ENCODE measurements at regions not wholly inside any gene's neighbourhood (a gene's known extent, or its start where the extent isn't known, plus 50 kb on each side); places are given as distances from the start of the nearest gene placed in this dataset.
A peak's percentile ranks its signal among the peaks of the same experiment; 100 is the strongest.

DNA sequence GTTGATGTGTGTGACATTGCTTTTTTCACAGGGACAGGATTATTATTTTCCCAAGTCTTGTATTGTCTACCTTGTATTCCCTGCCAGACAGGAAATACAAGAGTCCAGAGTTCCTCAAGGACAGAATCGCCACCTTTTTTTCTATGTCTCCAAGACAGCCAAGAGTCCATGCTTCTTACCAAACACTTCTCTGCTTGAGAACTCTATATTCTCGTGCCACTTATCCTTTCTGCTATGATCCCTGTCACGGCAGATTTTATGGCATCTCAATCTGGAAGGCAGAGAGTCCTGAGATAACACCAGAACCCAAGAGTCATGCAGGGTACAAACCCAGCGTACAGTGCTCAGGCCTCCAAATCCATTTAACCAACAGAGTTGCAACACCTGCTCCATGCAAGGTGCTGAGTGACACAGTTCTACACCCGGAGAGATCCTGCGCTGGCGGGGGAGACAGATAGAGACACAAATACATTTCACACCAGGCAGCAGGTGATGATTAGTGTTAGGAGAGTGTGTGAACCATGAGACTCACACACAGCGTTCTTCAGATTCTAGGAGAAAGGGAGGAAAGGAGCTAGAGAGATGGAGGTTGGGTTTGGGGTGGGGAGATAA, 107.6 kb downstream of the NAV1 start (continued):
- TF ChIP-seq YY1 (IDR thresholded peaks at IDR 0.05; ENCODE audit: low read depth): no peak
- TF ChIP-seq, protein P1, sequence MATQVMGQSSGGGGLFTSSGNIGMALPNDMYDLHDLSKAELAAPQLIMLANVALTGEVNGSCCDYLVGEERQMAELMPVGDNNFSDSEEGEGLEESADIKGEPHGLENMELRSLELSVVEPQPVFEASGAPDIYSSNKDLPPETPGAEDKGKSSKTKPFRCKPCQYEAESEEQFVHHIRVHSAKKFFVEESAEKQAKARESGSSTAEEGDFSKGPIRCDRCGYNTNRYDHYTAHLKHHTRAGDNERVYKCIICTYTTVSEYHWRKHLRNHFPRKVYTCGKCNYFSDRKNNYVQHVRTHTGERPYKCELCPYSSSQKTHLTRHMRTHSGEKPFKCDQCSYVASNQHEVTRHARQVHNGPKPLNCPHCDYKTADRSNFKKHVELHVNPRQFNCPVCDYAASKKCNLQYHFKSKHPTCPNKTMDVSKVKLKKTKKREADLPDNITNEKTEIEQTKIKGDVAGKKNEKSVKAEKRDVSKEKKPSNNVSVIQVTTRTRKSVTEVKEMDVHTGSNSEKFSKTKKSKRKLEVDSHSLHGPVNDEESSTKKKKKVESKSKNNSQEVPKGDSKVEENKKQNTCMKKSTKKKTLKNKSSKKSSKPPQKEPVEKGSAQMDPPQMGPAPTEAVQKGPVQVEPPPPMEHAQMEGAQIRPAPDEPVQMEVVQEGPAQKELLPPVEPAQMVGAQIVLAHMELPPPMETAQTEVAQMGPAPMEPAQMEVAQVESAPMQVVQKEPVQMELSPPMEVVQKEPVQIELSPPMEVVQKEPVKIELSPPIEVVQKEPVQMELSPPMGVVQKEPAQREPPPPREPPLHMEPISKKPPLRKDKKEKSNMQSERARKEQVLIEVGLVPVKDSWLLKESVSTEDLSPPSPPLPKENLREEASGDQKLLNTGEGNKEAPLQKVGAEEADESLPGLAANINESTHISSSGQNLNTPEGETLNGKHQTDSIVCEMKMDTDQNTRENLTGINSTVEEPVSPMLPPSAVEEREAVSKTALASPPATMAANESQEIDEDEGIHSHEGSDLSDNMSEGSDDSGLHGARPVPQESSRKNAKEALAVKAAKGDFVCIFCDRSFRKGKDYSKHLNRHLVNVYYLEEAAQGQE (IDR thresholded peaks at IDR 0.05; ENCODE audit: low read depth, low read length): no peak
- no peak for TF ChIP-seq FOXJ3 (CRISPR knock-in tag; IDR thresholded peaks at IDR 0.05)
- TF ChIP-seq RAD21 (IDR thresholded peaks at IDR 0.05; ENCODE audit: low read length): no peak

DNA sequence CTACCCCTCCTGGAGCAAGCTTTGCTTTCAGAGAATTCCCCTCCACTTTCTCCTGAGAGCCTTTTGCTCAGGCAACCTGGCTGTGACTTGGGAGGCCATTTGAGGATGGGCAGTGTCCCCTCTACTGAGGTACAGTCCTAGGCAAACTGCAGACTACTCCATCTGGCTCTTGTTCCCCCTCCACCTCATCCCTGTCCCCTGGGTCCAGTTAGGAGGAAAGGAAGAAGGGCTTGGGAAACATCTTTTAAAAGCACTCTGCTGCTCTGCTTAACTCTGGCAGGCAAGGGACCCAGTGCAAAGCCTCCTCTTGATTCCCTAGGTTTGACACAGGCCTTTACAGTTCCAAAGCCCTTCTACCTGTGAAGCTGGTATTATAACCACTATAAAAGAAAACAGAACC, 108.2 kb downstream of the NAV1 start:
- Histone ChIP-seq H2AFZ (ENCODE audit: low read depth) (no peak overlapping the region), H3K4me1 (ENCODE audit: control insufficient read depth in 1 of 2, insufficient read depth in 2 of 2, low read depth in 1 of 2, low read length in 1 of 2) (peaks cover 28 to 39% of the 10 kb centered on the region in 2 experiments; a peak in 3 of 4 replicates), H3K4me2 (peak overlapping the region; percentile 92), H3K27me3 (ENCODE audit: insufficient read depth) (no peaks in the 10 kb centered on the region), H3K36me3 (replicated peaks in 1 of 2; ENCODE audit: control insufficient read depth in 1 of 2, insufficient read depth in 2 of 2, low read length in 1 of 2) (peaks cover 10 to 32% of the 10 kb centered on the region in 2 experiments), H3F3A (replicated peaks; ENCODE audit: insufficient read depth) (peaks cover 39% of the 10 kb centered on the region), H3K9me3 (no peaks in the 10 kb centered on the region), H3K27ac (ENCODE audit: low read depth in 2 of 2, low read length in 1 of 2) (peak overlapping the region in 1 of 2 experiments; percentile 58; a peak in 2 of 4 replicates), H3K79me2 (ENCODE audit: insufficient read depth) (peaks cover 76% of the 10 kb centered on the region), H3K4me3 (ENCODE audit: low read depth in 2 of 2, low read length in 1 of 2) (no peak overlapping the region), H4K20me1 (ENCODE audit: insufficient read depth) (peaks cover 37% of the 10 kb centered on the region), H3K9ac (no peak overlapping the region; the same call in 1 of the 2 replicates), H3K9me2 (no peaks in the 10 kb centered on the region)
- CTCF ChIA-PET: interaction anchor here (0.7 to 6.6 kb wide), 5 partner anchors 15 to 88 kb away, joined by 3 to 75 read pairs (median 3); no protein-coding TSS in a partner anchor
- no peak for DNase-seq
- POLR2A ChIA-PET: no interaction called here
- TF ChIP-seq RXRA (IDR thresholded peaks at IDR 0.05; ENCODE audit: borderline replicate concordance, low read depth) (no peak), RFX5 (IDR thresholded peaks at IDR 0.05; ENCODE audit: low read length) (no peak), FOXJ3 (CRISPR knock-in tag; IDR thresholded peaks at IDR 0.05) (no peak), ELF1 (IDR thresholded peaks at IDR 0.05) (no peak), TAF1 (IDR thresholded peaks at IDR 0.05; ENCODE audit: borderline replicate concordance, low read depth, low read length) (no peak), YY1 (IDR thresholded peaks at IDR 0.05; ENCODE audit: low read depth) (no peak), EP300 (IDR thresholded peaks at IDR 0.05; ENCODE audit: borderline replicate concordance in 1 of 2, low read depth in 1 of 2, low read length in 1 of 2) (no peak), RAD21 (IDR thresholded peaks at IDR 0.05; ENCODE audit: low read length) (no peak), NRF1 (IDR thresholded peaks at IDR 0.05; ENCODE audit: low read depth, low read length) (no peak)
- TF ChIP-seq, protein P2, sequence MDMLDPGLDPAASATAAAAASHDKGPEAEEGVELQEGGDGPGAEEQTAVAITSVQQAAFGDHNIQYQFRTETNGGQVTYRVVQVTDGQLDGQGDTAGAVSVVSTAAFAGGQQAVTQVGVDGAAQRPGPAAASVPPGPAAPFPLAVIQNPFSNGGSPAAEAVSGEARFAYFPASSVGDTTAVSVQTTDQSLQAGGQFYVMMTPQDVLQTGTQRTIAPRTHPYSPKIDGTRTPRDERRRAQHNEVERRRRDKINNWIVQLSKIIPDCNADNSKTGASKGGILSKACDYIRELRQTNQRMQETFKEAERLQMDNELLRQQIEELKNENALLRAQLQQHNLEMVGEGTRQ (IDR thresholded peaks at IDR 0.05; ENCODE audit: borderline replicate concordance, low read depth, low read length): no peak
- TF ChIP-seq, protein P3, sequence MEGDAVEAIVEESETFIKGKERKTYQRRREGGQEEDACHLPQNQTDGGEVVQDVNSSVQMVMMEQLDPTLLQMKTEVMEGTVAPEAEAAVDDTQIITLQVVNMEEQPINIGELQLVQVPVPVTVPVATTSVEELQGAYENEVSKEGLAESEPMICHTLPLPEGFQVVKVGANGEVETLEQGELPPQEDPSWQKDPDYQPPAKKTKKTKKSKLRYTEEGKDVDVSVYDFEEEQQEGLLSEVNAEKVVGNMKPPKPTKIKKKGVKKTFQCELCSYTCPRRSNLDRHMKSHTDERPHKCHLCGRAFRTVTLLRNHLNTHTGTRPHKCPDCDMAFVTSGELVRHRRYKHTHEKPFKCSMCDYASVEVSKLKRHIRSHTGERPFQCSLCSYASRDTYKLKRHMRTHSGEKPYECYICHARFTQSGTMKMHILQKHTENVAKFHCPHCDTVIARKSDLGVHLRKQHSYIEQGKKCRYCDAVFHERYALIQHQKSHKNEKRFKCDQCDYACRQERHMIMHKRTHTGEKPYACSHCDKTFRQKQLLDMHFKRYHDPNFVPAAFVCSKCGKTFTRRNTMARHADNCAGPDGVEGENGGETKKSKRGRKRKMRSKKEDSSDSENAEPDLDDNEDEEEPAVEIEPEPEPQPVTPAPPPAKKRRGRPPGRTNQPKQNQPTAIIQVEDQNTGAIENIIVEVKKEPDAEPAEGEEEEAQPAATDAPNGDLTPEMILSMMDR (IDR thresholded peaks at IDR 0.05): no peak
- TF ChIP-seq, protein P4, sequence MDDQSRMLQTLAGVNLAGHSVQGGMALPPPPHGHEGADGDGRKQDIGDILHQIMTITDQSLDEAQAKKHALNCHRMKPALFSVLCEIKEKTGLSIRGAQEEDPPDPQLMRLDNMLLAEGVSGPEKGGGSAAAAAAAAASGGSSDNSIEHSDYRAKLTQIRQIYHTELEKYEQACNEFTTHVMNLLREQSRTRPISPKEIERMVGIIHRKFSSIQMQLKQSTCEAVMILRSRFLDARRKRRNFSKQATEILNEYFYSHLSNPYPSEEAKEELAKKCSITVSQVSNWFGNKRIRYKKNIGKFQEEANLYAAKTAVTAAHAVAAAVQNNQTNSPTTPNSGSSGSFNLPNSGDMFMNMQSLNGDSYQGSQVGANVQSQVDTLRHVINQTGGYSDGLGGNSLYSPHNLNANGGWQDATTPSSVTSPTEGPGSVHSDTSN (IDR thresholded peaks at IDR 0.05): no peak
- TF ChIP-seq, protein P5, sequence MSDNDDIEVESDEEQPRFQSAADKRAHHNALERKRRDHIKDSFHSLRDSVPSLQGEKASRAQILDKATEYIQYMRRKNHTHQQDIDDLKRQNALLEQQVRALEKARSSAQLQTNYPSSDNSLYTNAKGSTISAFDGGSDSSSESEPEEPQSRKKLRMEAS (IDR thresholded peaks at IDR 0.05; ENCODE audit: low read depth): no peak
